Kidney epithelial cell (primary cell): ENCODE measurements at regions not wholly inside any gene's neighbourhood (a gene's known extent, or its start where the extent isn't known, plus 50 kb on each side); places are given as distances from the start of the nearest gene placed in this dataset.

Experiments
- DNase-seq: peaks from one replicate; pipeline ENCODE4 v3.0.0-alpha.2; 2010; ENCODE audit warnings: low read depth
- H3K27me3 ChIP-seq: 2 replicates; pipeline ENCODE4 v1.6.0; 2011; ENCODE audit warnings: low read length; ENCODE audit not compliant: control insufficient read depth, insufficient read depth
- H3K36me3 ChIP-seq: 2 replicates; pipeline ENCODE4 v1.5.1; 2011; ENCODE audit warnings: low read length; ENCODE audit not compliant: control insufficient read depth, insufficient read depth
- H3K4me3 ChIP-seq: 2 replicates; pipeline ENCODE4 v1.5.1; 2011; ENCODE audit warnings: low read depth, mild to moderate bottlenecking, control low read depth, low read length
- CTCF ChIP-seq: IDR thresholded peaks from 2 replicates; pipeline ENCODE4 v1.5.1; 2011; ENCODE audit warnings: mild to moderate bottlenecking, moderate library complexity, low read length, control low read depth, inconsistent platforms; ENCODE audit not compliant: insufficient read depth, poor library complexity, severe bottlenecking

GRCh38 chr10:2214092-2214491 lies 476.8 kb upstream of the ADARB2 start:
- H3K36me3 ChIP-seq, result no peaks in the 10 kb centered on the region
- TF ChIP-seq CTCF, result no peak
- no peak for DNase-seq
- H3K27me3 ChIP-seq, result no peaks in the 10 kb centered on the region
- H3K4me3 ChIP-seq, result no peak overlapping the region

DNA sequence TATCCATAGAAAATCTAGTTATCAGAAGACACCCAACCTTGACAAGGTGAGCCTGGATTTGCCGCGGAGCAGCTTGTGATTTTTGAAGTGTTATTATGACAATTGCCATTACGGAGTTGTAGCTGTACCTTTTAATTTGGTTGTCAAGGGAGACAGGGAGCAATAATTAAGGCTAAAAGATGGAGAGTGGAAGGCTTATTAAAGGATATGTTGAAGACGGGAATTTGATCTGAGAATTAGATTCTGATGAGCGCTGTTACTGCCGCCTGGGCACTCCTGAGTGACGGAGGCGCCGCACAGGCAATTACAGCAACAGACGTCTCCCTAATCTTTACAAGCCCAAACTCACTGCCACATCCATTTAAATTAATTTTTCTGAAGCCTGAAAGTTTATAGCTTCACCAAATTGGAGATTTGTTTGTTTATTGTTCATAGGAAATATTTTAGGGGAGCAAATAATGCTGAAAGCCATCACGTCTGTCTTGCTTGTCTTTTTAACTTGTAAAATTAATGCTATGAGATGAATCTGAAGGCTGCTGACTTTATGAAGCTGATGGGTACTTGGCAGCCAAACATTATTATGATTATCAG lies 475.0 kb upstream of the ADARB2 start:
- H3K27me3 ChIP-seq, result no peaks in the 10 kb centered on the region
- no peaks in the 10 kb centered on the region for H3K36me3 ChIP-seq
- TF ChIP-seq CTCF, result no peak
- DNase-seq, result no peak
- no peak overlapping the region for H3K4me3 ChIP-seq

DNA sequence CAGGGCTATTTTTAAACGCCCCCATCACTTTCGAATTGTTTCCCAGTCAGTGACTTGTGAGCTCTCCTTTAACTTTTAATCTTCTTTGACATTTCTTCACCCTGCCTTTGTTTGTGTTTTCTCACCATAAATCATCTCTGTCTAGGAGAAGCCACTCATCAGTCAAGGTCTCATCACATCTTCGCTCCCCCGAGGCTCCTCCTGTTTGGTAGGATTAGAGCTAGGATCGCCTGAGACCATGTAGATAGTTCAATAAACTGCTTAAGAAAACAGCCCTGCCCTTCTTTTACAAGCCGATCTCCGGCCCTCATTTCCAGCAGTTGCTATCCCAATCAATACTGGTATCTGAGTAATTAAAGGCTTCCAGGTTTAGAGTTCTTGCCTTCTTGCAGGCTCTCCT lies 472.8 kb upstream of the ADARB2 start:
- H3K27me3 ChIP-seq, result no peaks in the 10 kb centered on the region
- H3K4me3 ChIP-seq, result no peak overlapping the region
- no peaks in the 10 kb centered on the region for H3K36me3 ChIP-seq
- no peak for DNase-seq
- no peak for TF ChIP-seq CTCF

DNA sequence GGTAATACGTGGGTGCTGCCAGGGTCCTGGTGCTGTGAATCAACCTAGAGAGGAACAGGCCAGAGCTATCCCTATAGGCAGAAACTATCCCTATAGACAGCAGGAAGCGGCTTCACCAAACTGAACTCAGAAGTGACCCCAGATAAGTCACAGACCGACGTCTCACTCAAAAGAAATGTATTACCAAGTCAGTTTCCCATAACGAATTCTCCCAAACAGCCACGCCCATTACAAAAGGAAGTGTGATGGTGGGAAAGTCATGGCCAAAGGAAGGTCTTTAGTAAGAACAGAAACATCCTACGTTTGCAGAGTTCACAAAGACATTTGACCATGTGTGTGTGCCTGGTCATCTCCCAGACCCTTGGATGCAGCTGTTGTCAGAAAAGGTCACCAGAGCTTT lies 470.8 kb upstream of the ADARB2 start:
- TF ChIP-seq CTCF, result no peak
- H3K36me3 ChIP-seq, result no peaks in the 10 kb centered on the region
- H3K27me3 ChIP-seq, result no peaks in the 10 kb centered on the region
- DNase-seq, result no peak
- H3K4me3 ChIP-seq, result no peak overlapping the region

- Histone ChIP-seq H3K27me3 (no peaks in the 10 kb centered on the region), H3K36me3 (no peaks in the 10 kb centered on the region), H3K4me3 (no peak overlapping the region)
- DNase-seq, result no peak
- no peak for TF ChIP-seq CTCF
Observed at GRCh38 chr10:2207246-2207922, 470.1 kb upstream of the ADARB2 start.

GRCh38 chr10:2205406-2205805 lies 468.1 kb upstream of the ADARB2 start:
- no peak for DNase-seq
- H3K4me3 ChIP-seq, result no peak overlapping the region
- TF ChIP-seq CTCF, result no peak

More at GRCh38 chr10:2205406-2205805, 468.1 kb upstream of the ADARB2 start:
- H3K27me3 ChIP-seq, result no peaks in the 10 kb centered on the region
- no peaks in the 10 kb centered on the region for H3K36me3 ChIP-seq
